ENCODE measurements at regions not wholly inside any gene's neighbourhood (a gene's known extent, or its start where the extent isn't known, plus 50 kb on each side); places are given as distances from the start of the nearest gene placed in this dataset.
"Not testable (repeated sequence)": the region's sequence is repeated elsewhere in the genome, so short reads cannot be mapped to it uniquely, and the experiment has no call there.

DNA sequence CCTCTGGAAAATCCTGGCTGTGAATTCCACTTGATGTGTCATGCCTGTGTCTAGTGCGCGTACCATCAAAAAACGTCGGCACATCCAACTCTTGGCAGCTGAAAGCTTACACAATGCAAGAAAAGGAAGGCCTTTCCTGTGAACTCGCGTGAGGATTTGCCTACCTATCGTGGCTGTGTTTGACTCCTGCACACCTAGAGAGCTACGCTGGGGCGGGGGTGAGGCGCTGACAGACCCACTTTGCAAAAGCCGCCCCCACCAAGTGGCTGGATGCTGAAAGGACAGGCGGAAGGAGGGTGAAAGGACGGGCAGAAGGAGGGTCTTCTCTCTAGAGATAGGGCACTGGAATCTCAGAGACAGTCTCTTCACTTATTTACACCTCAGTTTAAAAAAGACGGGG is 270.1 kb downstream of the EIPR1 start:
- no peak for DNase-seq (ENCODE audit: low read depth)
- no peak overlapping the region for H3K4me3 ChIP-seq (ENCODE audit: low read depth, low read length)
- no peak for TF ChIP-seq CTCF (IDR thresholded peaks at IDR 0.05; ENCODE audit: insufficient read depth, low read length)

- no peak overlapping the region for H3K4me3 ChIP-seq (ENCODE audit: low read depth, low read length)
- DNase-seq (ENCODE audit: low read depth) = no peak
- no peak for TF ChIP-seq CTCF (IDR thresholded peaks at IDR 0.05; ENCODE audit: insufficient read depth, low read length)
These were observed 271.6 kb downstream of the EIPR1 start for GRCh38 chr2:3105814-3106569.

DNA sequence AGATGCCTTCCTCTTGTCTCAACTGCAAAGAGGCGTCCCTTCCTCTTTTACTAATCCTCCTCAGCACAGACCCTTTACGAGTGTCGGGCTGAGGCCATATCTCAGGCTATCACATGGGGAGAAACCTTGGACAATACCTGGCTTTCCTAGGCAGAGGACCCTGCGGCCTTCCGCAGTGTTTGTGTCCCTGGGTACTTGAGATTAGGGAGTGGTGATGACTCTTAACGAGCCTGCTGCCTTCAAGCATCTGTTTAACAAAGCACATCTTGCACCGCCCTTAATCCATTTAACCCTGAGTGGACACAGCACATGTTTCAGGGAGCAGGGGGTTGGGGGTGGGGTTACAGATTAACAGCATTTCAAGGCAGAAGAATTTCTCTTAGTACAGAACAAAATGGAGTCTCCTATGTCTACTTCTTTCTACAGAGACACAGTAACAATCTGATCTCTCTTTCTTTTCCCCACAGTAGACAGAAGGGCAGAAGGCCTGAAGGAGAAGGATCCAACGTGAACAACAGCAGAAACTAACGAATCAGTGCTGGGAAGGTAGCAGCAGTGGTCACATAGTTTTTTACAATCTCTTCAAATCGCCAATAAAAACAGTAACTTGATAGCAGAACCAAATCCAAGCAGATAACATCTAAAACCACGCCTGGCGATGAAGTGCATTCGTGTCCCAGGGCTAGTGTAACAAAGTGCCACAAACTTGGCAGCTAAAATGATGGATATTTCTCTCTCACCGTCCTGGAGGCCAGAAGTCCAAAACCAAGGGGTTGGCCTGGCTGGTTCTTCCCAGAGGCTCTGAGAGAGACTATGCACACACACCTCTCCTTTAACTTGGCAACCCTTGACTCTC is 272.4 kb downstream of the EIPR1 start:
- H3K4me3 ChIP-seq (ENCODE audit: low read depth, low read length); DNase-seq (ENCODE audit: low read depth): not testable (repeated sequence)

DNA sequence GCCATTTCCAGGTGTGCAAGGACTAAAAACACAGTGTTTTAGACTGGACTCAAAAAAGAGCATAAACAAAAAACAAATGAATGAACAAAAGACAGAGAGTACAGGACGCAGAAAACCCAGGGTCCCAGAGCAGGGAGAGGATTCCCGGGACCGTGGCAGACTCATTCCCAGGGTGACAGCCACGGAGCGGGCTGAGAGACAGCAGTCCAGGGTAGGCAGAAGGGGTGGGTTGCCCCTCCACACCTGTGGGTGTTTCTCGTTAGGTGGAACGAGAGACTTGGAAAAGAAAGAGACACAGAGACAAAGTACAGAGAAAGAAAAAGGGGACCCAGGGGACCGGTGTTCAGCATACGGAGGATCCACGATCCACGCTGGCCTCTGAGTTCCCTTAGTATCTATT is 273.4 kb downstream of the EIPR1 start:
- TF ChIP-seq CTCF (IDR thresholded peaks at IDR 0.05; ENCODE audit: insufficient read depth, low read length) = no peak
- no peak for DNase-seq (ENCODE audit: low read depth)
- H3K4me3 ChIP-seq (ENCODE audit: low read depth, low read length) = no peak overlapping the region

GRCh38 chr2:3102922-3103569 is 274.6 kb downstream of the EIPR1 start:
- no peak for DNase-seq (ENCODE audit: low read depth)
- TF ChIP-seq CTCF (IDR thresholded peaks at IDR 0.05; ENCODE audit: insufficient read depth, low read length) = no peak
- H3K4me3 ChIP-seq (ENCODE audit: low read depth, low read length) = no peak overlapping the region

GRCh38 chr2:3102081-3102921 is 275.3 kb downstream of the EIPR1 start:
- no peak for TF ChIP-seq CTCF (IDR thresholded peaks at IDR 0.05; ENCODE audit: insufficient read depth, low read length)
- no peak overlapping the region for H3K4me3 ChIP-seq (ENCODE audit: low read depth, low read length)
- DNase-seq (ENCODE audit: low read depth) = no peak

All from fibroblast of the aortic adventitia (primary cell).